ENCODE measurements at regions not wholly inside any gene's neighbourhood (a gene's known extent, or its start where the extent isn't known, plus 50 kb on each side); places are given as distances from the start of the nearest gene placed in this dataset.

DNA sequence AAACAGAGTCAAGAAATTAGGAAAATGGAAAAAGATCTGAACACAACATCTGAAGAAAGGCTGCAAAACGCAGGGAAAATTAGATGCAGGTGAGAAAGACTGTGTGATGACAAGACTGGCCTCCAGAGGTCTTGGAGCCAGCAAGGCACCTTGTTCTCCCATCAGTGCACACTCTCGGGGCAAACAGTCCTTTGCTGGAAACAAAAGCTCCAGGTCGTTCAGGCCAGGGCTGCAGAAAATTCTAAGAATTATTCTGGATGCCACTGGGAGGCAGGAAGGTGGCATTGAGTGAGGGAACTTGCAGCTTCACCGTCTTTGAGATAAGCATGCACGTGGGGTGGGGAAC is 219.9 kb upstream of the SSTR4 start:
- Mint-ChIP-seq H3K4me1 (no peaks in the 10 kb centered on the region), H3K9me3 (ENCODE audit: insufficient read depth) (no peaks in the 10 kb centered on the region), H3K27me3 (no peaks in the 10 kb centered on the region), H3K27ac (no peak overlapping the region), H3K4me3 (no peak overlapping the region)
- TF ChIP-seq EZH2 (IDR thresholded peaks at IDR 0.05; ENCODE audit: borderline replicate concordance, insufficient read depth, low read depth, low read length, poor library complexity, severe bottlenecking): no peak
- no peak for TF ChIP-seq CTCF (IDR thresholded peaks at IDR 0.05)
- H3K4me2 ChIP-seq (replicated peaks; ENCODE audit: low read depth, low read length, poor library complexity, severe bottlenecking): no peak overlapping the region
- no peak overlapping the region for H3K9ac ChIP-seq (ENCODE audit: low read length)
- no peaks in the 10 kb centered on the region for H4K20me1 ChIP-seq (ENCODE audit: control insufficient read depth, insufficient read depth, low read length, poor library complexity, severe bottlenecking)
- H3K79me2 ChIP-seq (ENCODE audit: control insufficient read depth, insufficient read depth, low read length): no peaks in the 10 kb centered on the region
- 91% methylated on average over 3 of the region's 5 CpGs for WGBS (ENCODE audit: insufficient coverage)
- H2AFZ ChIP-seq (ENCODE audit: insufficient read depth, low read depth, low read length, poor library complexity, severe bottlenecking): no peak overlapping the region
- H3K27me3 ChIP-seq (replicated peaks in 1 of 4; ENCODE audit: control extremely low read depth in 1 of 4, control insufficient read depth in 3 of 4, insufficient read depth in 4 of 4, low read length in 3 of 4): no peaks in the 10 kb centered on the region
- no peak for ATAC-seq (ENCODE audit: low read depth)
- H3K9me3 ChIP-seq (ENCODE audit: control extremely low read depth in 1 of 3, control insufficient read depth in 2 of 3, insufficient read depth in 1 of 3, low read length in 2 of 3): no peaks in the 10 kb centered on the region
- CTCF ChIA-PET: no interaction called here
- intact Hi-C loops (cut with micrococcal nuclease): no loop called here
- no peak overlapping the region for H3K27ac ChIP-seq (ENCODE audit: low read length in 2 of 2)
- DNase-seq: no peak
- H3K4me3 ChIP-seq (ENCODE audit: control extremely low read depth in 1 of 5, extremely low read depth in 1 of 5, insufficient read depth in 1 of 5, low read depth in 2 of 5, low read length in 4 of 5): no peak overlapping the region
- H3K36me3 ChIP-seq (replicated peaks in 1 of 2; ENCODE audit: control extremely low read depth in 1 of 2, control insufficient read depth in 1 of 2, extremely low read depth in 1 of 2, insufficient read depth in 2 of 2, low read length in 1 of 2): no peaks in the 10 kb centered on the region
- POLR2A ChIA-PET: no interaction called here
- no peaks in the 10 kb centered on the region for H3K4me1 ChIP-seq (ENCODE audit: control insufficient read depth in 2 of 2, insufficient read depth in 2 of 2, low read length in 2 of 2)

- Histone ChIP-seq H4K20me1 (ENCODE audit: control insufficient read depth, insufficient read depth, low read length, poor library complexity, severe bottlenecking) (no peaks in the 10 kb centered on the region), H3K4me3 (ENCODE audit: control extremely low read depth in 1 of 5, extremely low read depth in 1 of 5, insufficient read depth in 1 of 5, low read depth in 2 of 5, low read length in 4 of 5) (no peak overlapping the region), H3K27ac (ENCODE audit: low read length in 2 of 2) (no peak overlapping the region), H3K27me3 (replicated peaks in 1 of 4; ENCODE audit: control extremely low read depth in 1 of 4, control insufficient read depth in 3 of 4, insufficient read depth in 4 of 4, low read length in 3 of 4) (no peaks in the 10 kb centered on the region), H3K4me2 (replicated peaks; ENCODE audit: low read depth, low read length, poor library complexity, severe bottlenecking) (no peak overlapping the region), H3K4me1 (ENCODE audit: control insufficient read depth in 2 of 2, insufficient read depth in 2 of 2, low read length in 2 of 2) (no peaks in the 10 kb centered on the region), H3K9me3 (ENCODE audit: control extremely low read depth in 1 of 3, control insufficient read depth in 2 of 3, insufficient read depth in 1 of 3, low read length in 2 of 3) (no peaks in the 10 kb centered on the region), H3K36me3 (replicated peaks in 1 of 2; ENCODE audit: control extremely low read depth in 1 of 2, control insufficient read depth in 1 of 2, extremely low read depth in 1 of 2, insufficient read depth in 2 of 2, low read length in 1 of 2) (no peaks in the 10 kb centered on the region), H3K79me2 (ENCODE audit: control insufficient read depth, insufficient read depth, low read length) (no peaks in the 10 kb centered on the region), H3K9ac (ENCODE audit: low read length) (no peak overlapping the region), H2AFZ (ENCODE audit: insufficient read depth, low read depth, low read length, poor library complexity, severe bottlenecking) (no peak overlapping the region)
- H3K4me3 Mint-ChIP-seq: no peak overlapping the region
- no peak for TF ChIP-seq EZH2 (IDR thresholded peaks at IDR 0.05; ENCODE audit: borderline replicate concordance, insufficient read depth, low read depth, low read length, poor library complexity, severe bottlenecking)
- TF ChIP-seq CTCF (IDR thresholded peaks at IDR 0.05): no peak
- ChIA-PET POLR2A (no interaction called here), CTCF (no interaction called here)
- H3K27ac Mint-ChIP-seq: no peak overlapping the region
- no peak for DNase-seq
- H3K4me1 Mint-ChIP-seq: no peaks in the 10 kb centered on the region
- no peaks in the 10 kb centered on the region for H3K9me3 Mint-ChIP-seq (ENCODE audit: insufficient read depth)
- intact Hi-C loops (cut with micrococcal nuclease): no loop called here
- ATAC-seq (ENCODE audit: low read depth): no peak
- no peaks in the 10 kb centered on the region for H3K27me3 Mint-ChIP-seq
- WGBS (ENCODE audit: insufficient coverage): 22% methylated on average over 4 of the region's 9 CpGs
These were observed 219.4 kb upstream of the SSTR4 start for GRCh38 chr20:22815603-22816315.
